ENCODE measurements at regions not wholly inside any gene's neighbourhood (a gene's known extent, or its start where the extent isn't known, plus 50 kb on each side); places are given as distances from the start of the nearest gene placed in this dataset.

DNA sequence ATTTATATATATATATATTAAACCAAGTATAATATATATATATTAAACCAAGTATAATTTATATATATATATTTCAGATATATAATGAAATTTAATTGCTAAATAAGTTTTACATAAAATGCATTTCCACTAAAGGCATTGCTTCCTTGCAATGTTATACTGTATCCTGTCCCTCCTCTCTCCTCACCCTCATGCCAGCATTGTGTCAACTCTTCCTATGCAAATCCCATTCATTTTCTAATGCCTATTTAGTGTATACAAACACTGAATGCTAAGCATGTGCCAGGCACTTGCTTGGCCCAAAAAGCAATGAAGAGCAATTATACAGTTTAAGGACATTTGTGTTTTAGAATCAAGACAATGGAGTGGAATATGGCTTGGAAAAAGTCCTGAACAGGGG is 71.7 kb upstream of the PRMT6 start:
- TF ChIP-seq, protein P1, sequence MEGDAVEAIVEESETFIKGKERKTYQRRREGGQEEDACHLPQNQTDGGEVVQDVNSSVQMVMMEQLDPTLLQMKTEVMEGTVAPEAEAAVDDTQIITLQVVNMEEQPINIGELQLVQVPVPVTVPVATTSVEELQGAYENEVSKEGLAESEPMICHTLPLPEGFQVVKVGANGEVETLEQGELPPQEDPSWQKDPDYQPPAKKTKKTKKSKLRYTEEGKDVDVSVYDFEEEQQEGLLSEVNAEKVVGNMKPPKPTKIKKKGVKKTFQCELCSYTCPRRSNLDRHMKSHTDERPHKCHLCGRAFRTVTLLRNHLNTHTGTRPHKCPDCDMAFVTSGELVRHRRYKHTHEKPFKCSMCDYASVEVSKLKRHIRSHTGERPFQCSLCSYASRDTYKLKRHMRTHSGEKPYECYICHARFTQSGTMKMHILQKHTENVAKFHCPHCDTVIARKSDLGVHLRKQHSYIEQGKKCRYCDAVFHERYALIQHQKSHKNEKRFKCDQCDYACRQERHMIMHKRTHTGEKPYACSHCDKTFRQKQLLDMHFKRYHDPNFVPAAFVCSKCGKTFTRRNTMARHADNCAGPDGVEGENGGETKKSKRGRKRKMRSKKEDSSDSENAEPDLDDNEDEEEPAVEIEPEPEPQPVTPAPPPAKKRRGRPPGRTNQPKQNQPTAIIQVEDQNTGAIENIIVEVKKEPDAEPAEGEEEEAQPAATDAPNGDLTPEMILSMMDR (IDR thresholded peaks at IDR 0.05): no peak
- no peaks in the 10 kb centered on the region for H3K36me3 ChIP-seq
- H3K4me3 ChIP-seq: no peak overlapping the region
- DNase-seq (ENCODE audit: low spot score): no peak
- no peak for ATAC-seq (ENCODE audit: insufficient number of reproducible peaks, low FRiP score, low read depth)
- no peak overlapping the region for H3K27ac ChIP-seq
- H3K4me1 ChIP-seq (ENCODE audit: control insufficient read depth in 1 of 2, low read depth in 2 of 2): no peaks in the 10 kb centered on the region
- no peaks in the 10 kb centered on the region for H3K27me3 ChIP-seq (replicated peaks; ENCODE audit: insufficient read depth)
- H3K9me3 ChIP-seq: no peaks in the 10 kb centered on the region

DNA sequence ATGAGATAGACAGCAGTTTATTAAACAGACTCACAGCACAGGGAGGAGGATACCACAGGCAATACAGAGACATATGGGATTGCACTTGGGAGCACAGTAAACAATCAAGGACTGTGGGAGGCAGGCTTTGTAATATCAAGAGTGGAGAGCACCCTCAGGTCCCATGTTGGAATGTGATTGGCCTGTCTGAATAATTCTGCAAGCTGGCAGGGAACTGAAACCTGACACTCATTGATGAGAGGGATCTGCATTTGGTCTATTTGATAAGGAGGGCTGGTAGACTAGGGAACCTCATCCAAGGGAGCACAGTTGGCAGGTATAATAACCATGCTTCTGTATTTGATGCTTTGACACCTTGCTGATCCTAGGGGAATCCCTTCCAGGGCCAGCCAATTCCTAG is 69.9 kb upstream of the PRMT6 start:
- no peaks in the 10 kb centered on the region for H3K36me3 ChIP-seq
- no peak overlapping the region for H3K27ac ChIP-seq
- TF ChIP-seq, protein P1 (IDR thresholded peaks at IDR 0.05): no peak
- H3K4me3 ChIP-seq: no peak overlapping the region
- no peak for DNase-seq (ENCODE audit: low spot score)
- H3K9me3 ChIP-seq: no peaks in the 10 kb centered on the region
- ATAC-seq (ENCODE audit: insufficient number of reproducible peaks, low FRiP score, low read depth): no peak
- H3K4me1 ChIP-seq (ENCODE audit: control insufficient read depth in 1 of 2, low read depth in 2 of 2): no peaks in the 10 kb centered on the region
- no peaks in the 10 kb centered on the region for H3K27me3 ChIP-seq (replicated peaks; ENCODE audit: insufficient read depth)

DNA sequence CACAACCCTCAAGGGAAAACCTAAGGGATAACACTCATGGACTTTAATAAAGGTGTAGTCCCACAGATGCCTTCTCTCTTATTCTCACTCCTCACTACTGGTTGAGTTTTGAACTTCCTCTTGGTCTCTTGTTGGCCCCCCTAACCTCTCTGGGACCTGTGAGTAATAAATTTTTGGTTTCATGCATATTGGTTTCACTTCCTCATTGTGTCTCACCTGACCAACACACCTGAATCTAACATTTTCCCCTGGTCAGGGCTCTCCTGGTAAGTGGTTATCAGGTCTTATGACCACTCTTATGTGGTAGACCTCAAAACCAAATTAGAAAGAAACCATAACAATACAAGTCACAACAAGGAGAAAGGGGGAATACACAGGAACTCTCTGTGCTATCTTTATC is 60.5 kb upstream of the PRMT6 start:
- Histone ChIP-seq H3K9me3 (no peaks in the 10 kb centered on the region), H3K27ac (no peak overlapping the region), H3K36me3 (no peaks in the 10 kb centered on the region), H3K4me1 (ENCODE audit: control insufficient read depth in 1 of 2, low read depth in 2 of 2) (no peaks in the 10 kb centered on the region), H3K27me3 (replicated peaks; ENCODE audit: insufficient read depth) (no peaks in the 10 kb centered on the region), H3K4me3 (no peak overlapping the region)
- TF ChIP-seq, protein P1 (IDR thresholded peaks at IDR 0.05): no peak
- DNase-seq (ENCODE audit: low spot score) (no peak), ATAC-seq (ENCODE audit: insufficient number of reproducible peaks, low FRiP score, low read depth) (no peak)

DNA sequence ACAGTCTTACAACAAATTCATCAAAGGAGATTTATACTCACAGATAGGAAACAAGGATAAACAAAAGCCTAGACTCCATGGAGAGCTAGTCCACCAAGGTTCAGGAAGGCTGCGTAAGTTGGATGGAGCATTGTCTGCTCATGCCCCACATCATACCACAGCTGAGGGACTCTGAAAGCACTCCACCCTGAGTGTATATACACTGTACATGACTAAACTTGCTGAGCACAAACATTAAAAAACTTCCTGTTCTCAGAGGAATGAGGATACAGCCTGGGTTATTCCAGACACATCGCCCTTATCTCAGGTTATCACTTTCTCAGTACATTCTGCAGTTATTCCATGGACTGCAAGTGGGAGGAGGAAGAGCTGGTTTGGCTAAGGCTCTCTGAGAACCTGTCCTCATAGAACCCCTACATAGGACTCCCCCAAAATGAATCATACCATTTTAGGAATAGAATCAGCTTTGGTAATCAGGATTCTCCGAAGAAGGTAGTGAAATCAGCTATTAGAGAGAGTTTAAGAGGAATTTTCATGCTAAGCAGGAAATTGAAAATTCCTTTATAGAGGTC is 58.0 kb upstream of the PRMT6 start:
- no peak overlapping the region for H3K27ac ChIP-seq
- TF ChIP-seq, protein P1 (IDR thresholded peaks at IDR 0.05): no peak
- no peaks in the 10 kb centered on the region for H3K36me3 ChIP-seq
- no peaks in the 10 kb centered on the region for H3K9me3 ChIP-seq
- no peak for ATAC-seq (ENCODE audit: insufficient number of reproducible peaks, low FRiP score, low read depth)
- H3K4me3 ChIP-seq: no peak overlapping the region
- H3K27me3 ChIP-seq (replicated peaks; ENCODE audit: insufficient read depth): no peaks in the 10 kb centered on the region
- no peaks in the 10 kb centered on the region for H3K4me1 ChIP-seq (ENCODE audit: control insufficient read depth in 1 of 2, low read depth in 2 of 2)
- DNase-seq (ENCODE audit: low spot score): no peak

DNA sequence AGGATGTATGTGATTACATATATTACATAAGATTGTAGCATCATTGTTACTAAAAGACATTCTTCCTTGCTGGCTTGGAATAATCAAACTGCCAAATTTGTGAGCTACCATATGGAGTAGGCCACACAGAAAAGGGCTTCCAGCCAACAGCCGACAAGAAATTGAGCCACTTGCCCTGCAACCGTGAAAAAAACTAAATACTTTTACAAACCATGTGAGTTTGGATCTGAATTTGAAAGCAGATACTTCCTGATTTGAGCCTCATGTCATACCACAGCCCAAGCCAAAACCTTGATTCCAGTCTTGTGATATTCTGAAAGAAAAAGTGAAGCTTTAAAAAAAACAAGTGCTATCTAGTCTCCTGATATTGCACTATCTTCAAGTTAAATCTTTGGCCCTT is 55.6 kb upstream of the PRMT6 start:
- TF ChIP-seq, protein P1 (IDR thresholded peaks at IDR 0.05): no peak
- Histone ChIP-seq H3K27me3 (replicated peaks; ENCODE audit: insufficient read depth) (no peaks in the 10 kb centered on the region), H3K36me3 (no peaks in the 10 kb centered on the region), H3K9me3 (no peaks in the 10 kb centered on the region), H3K4me3 (no peak overlapping the region), H3K27ac (no peak overlapping the region), H3K4me1 (ENCODE audit: control insufficient read depth in 1 of 2, low read depth in 2 of 2) (no peaks in the 10 kb centered on the region)
- ATAC-seq (ENCODE audit: insufficient number of reproducible peaks, low FRiP score, low read depth): no peak
- DNase-seq (ENCODE audit: low spot score): no peak

Data from thoracic aorta (tissue), 2 donors.